CD4-positive, alpha-beta memory T cell (primary cell): ENCODE measurements at regions not wholly inside any gene's neighbourhood (a gene's known extent, or its start where the extent isn't known, plus 50 kb on each side); places are given as distances from the start of the nearest gene placed in this dataset.

Experiments
- CTCF ChIA-PET: fragments of 350-600 bp; sonication (Branson Sonifier 250); formaldehyde crosslinking; loops from one replicate; lab custom pipeline; 2021; ENCODE audit warnings: inconsistent platforms; ENCODE audit not compliant: partially characterized antibody; lab: Charles Lee
- POLR2A ChIA-PET: fragments of 350-600 bp; sonication (Branson Sonifier 250); formaldehyde crosslinking; loops from one replicate; lab custom pipeline; 2021; ENCODE audit not compliant: partially characterized antibody; lab: Charles Lee
- DNase-seq, 5 donors: peaks; one replicate each; pipeline versions ENCODE4 v3.0.0 to v3.0.0-alpha.2; 2020 to 2022; ENCODE audit warnings: mixed read lengths in 1 of 5
- H3K27ac ChIP-seq: one replicate; pipeline ENCODE4 v1.7.0; 2013; ENCODE audit warnings: low read depth, low read length
- H3K27me3 ChIP-seq: 2 replicates; pipeline ENCODE4 v1.7.0; 2013; ENCODE audit warnings: mild to moderate bottlenecking, low read length, moderate library complexity; ENCODE audit not compliant: insufficient read depth
- H3K36me3 ChIP-seq: 2 replicates; pipeline ENCODE4 v1.7.0; 2013; ENCODE audit warnings: mild to moderate bottlenecking, low read length, moderate library complexity; ENCODE audit not compliant: insufficient read depth
- H3K4me1 ChIP-seq: 2 replicates; pipeline ENCODE4 v1.7.0; 2013; ENCODE audit warnings: mild to moderate bottlenecking, low read length, moderate library complexity; ENCODE audit not compliant: insufficient read depth
- H3K4me3 ChIP-seq, 2 donors: one replicate each; pipeline ENCODE4 v1.7.0; 2013; ENCODE audit warnings: low read length in 2 of 2, mild to moderate bottlenecking in 1 of 2
- H3K9me3 ChIP-seq, 2 donors: one replicate each; pipeline ENCODE4 v1.7.0; 2013; ENCODE audit warnings: low read length in 2 of 2, control low read depth in 1 of 2; ENCODE audit not compliant: control insufficient read depth in 1 of 2
- H3K27ac Mint-ChIP-seq, 7 donors: one replicate each; pipeline ENCODE4 v1.8.0; 2020 to 2021; ENCODE audit warnings: mixed read lengths in 7 of 7, mild to moderate bottlenecking in 6 of 7, inconsistent platforms in 3 of 7, moderate library complexity in 3 of 7
- H3K27me3 Mint-ChIP-seq, 2 donors: one replicate each; pipeline ENCODE4 v1.8.0; 2020 to 2021; ENCODE audit warnings: mixed read lengths in 2 of 2
- H3K36me3 Mint-ChIP-seq, 2 donors: one replicate each; pipeline ENCODE4 v1.8.0; 2020 to 2021; ENCODE audit warnings: mixed read lengths in 2 of 2, inconsistent platforms in 1 of 2, mild to moderate bottlenecking in 1 of 2
- H3K4me1 Mint-ChIP-seq, 4 donors: one replicate each; pipeline ENCODE4 v1.8.0; 2020 to 2021; ENCODE audit warnings: mixed read lengths in 4 of 4, mild to moderate bottlenecking in 1 of 4
- H3K4me3 Mint-ChIP-seq, 8 donors: one replicate each; pipeline ENCODE4 v1.8.0; 2020 to 2021; ENCODE audit warnings: mixed read lengths in 8 of 8, mild to moderate bottlenecking in 7 of 8, moderate library complexity in 6 of 8, inconsistent platforms in 3 of 8
- H3K9me3 Mint-ChIP-seq, 8 donors: one replicate each; pipeline ENCODE4 v1.8.0; 2020 to 2021; ENCODE audit warnings: mixed read lengths in 8 of 8, mild to moderate bottlenecking in 5 of 8, inconsistent platforms in 3 of 8, moderate library complexity in 1 of 8
- intact Hi-C: fragments of 100-400 bp; cut with micrococcal nuclease; formaldehyde crosslinking; loops from one replicate; pipeline ENCODE4 v1.15.1; 2023

DNA sequence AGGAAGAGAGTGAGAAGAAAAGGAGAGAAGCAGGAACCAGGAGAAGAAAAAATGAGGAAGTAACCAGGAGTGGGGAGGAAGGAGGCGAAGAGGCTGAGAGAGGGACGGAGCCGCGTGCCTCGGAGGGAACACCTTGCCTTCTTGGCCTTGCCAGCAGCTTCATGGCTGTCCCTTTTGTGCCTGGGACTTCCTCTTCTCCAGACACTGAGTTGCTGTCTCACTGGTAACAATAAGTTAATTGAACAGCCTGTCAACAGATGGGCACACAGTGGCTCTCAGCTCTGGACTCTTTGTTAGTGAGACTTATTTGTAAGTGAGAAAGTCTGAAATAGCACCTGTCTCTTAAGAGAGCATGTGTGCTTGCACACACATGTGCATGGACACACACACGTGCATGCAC lies 83.2 kb downstream of the GATA3 start:
- no peaks in the 10 kb centered on the region for H3K9me3 ChIP-seq
- CTCF ChIA-PET: interaction anchor here (0.9 to 1.4 kb wide), 6 partner anchors 11 to 307 kb away, joined by 3 to 5 read pairs (median 3); no protein-coding TSS in a partner anchor

DNA sequence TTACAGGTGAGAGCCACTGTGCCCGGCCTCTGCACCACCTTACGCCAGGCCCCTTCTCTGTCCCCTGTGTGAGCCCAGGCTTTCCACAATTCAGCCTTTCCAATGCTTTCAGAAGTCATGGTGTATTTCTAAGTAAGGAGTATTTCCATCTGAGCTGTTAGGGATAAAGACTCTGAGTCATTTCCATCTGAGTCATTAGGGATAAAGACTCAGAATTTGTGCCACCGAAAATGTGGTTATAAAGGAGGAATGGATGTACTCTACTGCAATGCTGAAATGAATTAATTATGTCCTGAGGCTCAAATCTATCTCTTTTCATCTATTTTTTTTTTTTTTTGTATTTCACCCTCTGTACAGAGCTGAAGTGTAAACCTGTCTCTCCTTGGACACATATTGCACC lies 84.0 kb downstream of the GATA3 start:
- CTCF ChIA-PET: interaction anchor here (0.7 to 1.6 kb wide), 4 partner anchors 9 to 107 kb away, joined by 3 to 4 read pairs (median 4); no protein-coding TSS in a partner anchor
- intact Hi-C loops: loop anchor here (5.0 kb wide), 2 partner anchors 44 to 109 kb away; no protein-coding TSS in a partner anchor
- H3K4me3 Mint-ChIP-seq: peak overlapping the region in 7 of 8 donors; percentile 21 to 82 (median 64)

More for the DNA sequence above, 83.2 kb downstream of the GATA3 start:
- peak in 3 of 5 donors; percentile 32 to 49 (median 41) for DNase-seq
- Histone ChIP-seq H3K4me1 (peaks cover 35% of the 10 kb centered on the region), H3K27me3 (no peaks in the 10 kb centered on the region), H3K36me3 (no peaks in the 10 kb centered on the region), H3K27ac (peak overlapping the region; percentile 68), H3K4me3 (peak overlapping the region; percentile 6 to 53)
- H3K4me1 Mint-ChIP-seq: peaks cover 31 to 51% (median 40%) of the 10 kb centered on the region in 4 donors
- H3K36me3 Mint-ChIP-seq: no peaks in the 10 kb centered on the region
- intact Hi-C loops: loop anchor here (1.0 to 5.0 kb wide), 4 partner anchors 45 to 195 kb away; no protein-coding TSS in a partner anchor
- peak overlapping the region; percentile 91 to 98 (median 96) for H3K27ac Mint-ChIP-seq
- H3K9me3 Mint-ChIP-seq: peaks cover 0 to 2% (median 0%) of the 10 kb centered on the region in 8 donors
- POLR2A ChIA-PET: interaction anchor here (0.9 to 3.7 kb wide), 13 partner anchors 9 to 278 kb away, joined by 3 to 45 read pairs (median 5); partner anchors contain the start of gene GATA3
- H3K27me3 Mint-ChIP-seq: peaks cover 0 to 1% of the 10 kb centered on the region in 2 donors
- H3K4me3 Mint-ChIP-seq: peak overlapping the region; percentile 86 to 96 (median 92)

DNA sequence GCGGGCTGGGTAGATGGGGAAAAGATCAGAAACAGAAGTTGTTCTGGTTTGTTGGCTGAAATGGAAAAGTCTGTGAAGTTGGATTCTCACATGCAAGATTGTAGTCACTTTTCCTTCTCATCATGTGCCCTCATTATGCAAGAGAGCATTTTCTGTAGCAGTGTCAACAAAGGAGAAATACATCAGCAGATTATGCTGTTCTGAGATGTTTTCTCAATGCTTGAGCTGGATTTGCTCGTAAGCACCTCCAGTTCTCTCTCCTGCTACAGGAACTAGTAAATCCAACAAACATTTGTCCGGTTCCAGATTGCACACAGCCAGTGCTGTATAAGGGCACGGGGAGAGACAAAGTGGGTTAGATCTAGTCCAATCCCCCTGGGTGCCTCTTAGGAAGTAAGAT lies 90.0 kb downstream of the GATA3 start:
- Mint-ChIP-seq H3K9me3 (no peaks in the 10 kb centered on the region), H3K27me3 (peaks cover 0 to 2% of the 10 kb centered on the region in 2 donors), H3K36me3 (no peaks in the 10 kb centered on the region), H3K27ac (no peak overlapping the region), H3K4me3 (no peak overlapping the region), H3K4me1 (peaks cover 0 to 5% (median 1%) of the 10 kb centered on the region in 4 donors)
- no peak overlapping the region for H3K4me3 ChIP-seq
- no peaks in the 10 kb centered on the region for H3K9me3 ChIP-seq
- H3K36me3 ChIP-seq: no peaks in the 10 kb centered on the region
- H3K4me1 ChIP-seq: no peaks in the 10 kb centered on the region
- no peak for DNase-seq
- intact Hi-C loops: no loop called here
- POLR2A ChIA-PET: no interaction called here
- H3K27ac ChIP-seq: no peak overlapping the region
- CTCF ChIA-PET: no interaction called here
- H3K27me3 ChIP-seq: no peaks in the 10 kb centered on the region

More for the DNA sequence above, 84.0 kb downstream of the GATA3 start:
- Histone ChIP-seq H3K27ac (no peak overlapping the region), H3K9me3 (no peaks in the 10 kb centered on the region), H3K4me3 (no peak overlapping the region), H3K4me1 (peaks cover 28% of the 10 kb centered on the region), H3K27me3 (no peaks in the 10 kb centered on the region), H3K36me3 (no peaks in the 10 kb centered on the region)
- H3K27ac Mint-ChIP-seq: peak overlapping the region in 6 of 7 donors; percentile 65 to 98 (median 87)
- no peaks in the 10 kb centered on the region for H3K9me3 Mint-ChIP-seq
- no peaks in the 10 kb centered on the region for H3K36me3 Mint-ChIP-seq
- peaks cover 24 to 43% (median 33%) of the 10 kb centered on the region in 4 donors for H3K4me1 Mint-ChIP-seq
- DNase-seq: no peak
- POLR2A ChIA-PET: interaction anchor here (0.5 to 3.7 kb wide), 7 partner anchors 9 to 254 kb away, joined by 3 to 45 read pairs (median 6); no protein-coding TSS in a partner anchor
- no peaks in the 10 kb centered on the region for H3K27me3 Mint-ChIP-seq

DNA sequence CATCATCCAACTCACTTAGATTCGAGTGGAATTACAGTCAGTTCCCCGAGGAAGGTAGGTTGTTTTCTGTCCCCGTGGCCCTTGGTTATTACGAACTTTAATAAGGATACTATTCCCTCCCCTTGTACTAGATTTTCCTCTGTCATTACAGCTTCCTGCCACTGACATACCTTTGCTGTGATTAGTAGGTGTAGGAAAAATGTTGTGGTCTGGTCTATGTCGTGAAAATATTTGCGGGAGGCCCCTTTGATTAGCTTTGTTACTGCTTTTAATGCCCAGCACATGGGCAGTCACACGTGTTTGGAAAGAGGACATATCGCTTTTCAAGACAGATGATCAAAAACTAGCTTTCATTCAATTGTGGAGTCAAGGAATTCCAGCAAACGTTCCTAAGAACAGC lies 92.2 kb downstream of the GATA3 start:
- H3K4me3 ChIP-seq: no peak overlapping the region
- Mint-ChIP-seq H3K27ac (peak overlapping the region in 1 of 7 donors; percentile 4), H3K4me1 (peaks cover 0 to 5% (median 0%) of the 10 kb centered on the region in 4 donors), H3K36me3 (no peaks in the 10 kb centered on the region), H3K27me3 (peaks cover 0 to 2% of the 10 kb centered on the region in 2 donors), H3K4me3 (no peak overlapping the region), H3K9me3 (no peaks in the 10 kb centered on the region)
- H3K9me3 ChIP-seq: no peaks in the 10 kb centered on the region
- no peak overlapping the region for H3K27ac ChIP-seq
- DNase-seq: no peak
- no peaks in the 10 kb centered on the region for H3K4me1 ChIP-seq
- no peaks in the 10 kb centered on the region for H3K36me3 ChIP-seq
- no peaks in the 10 kb centered on the region for H3K27me3 ChIP-seq
- ChIA-PET CTCF (no interaction called here), POLR2A (no interaction called here)
- intact Hi-C loops: no loop called here

- H3K27me3 ChIP-seq: no peaks in the 10 kb centered on the region
- Mint-ChIP-seq H3K4me3 (no peak overlapping the region), H3K4me1 (peaks cover 0 to 5% (median 4%) of the 10 kb centered on the region in 4 donors), H3K9me3 (no peaks in the 10 kb centered on the region), H3K27ac (no peak overlapping the region), H3K36me3 (no peaks in the 10 kb centered on the region), H3K27me3 (peaks cover 0 to 2% of the 10 kb centered on the region in 2 donors)
- H3K36me3 ChIP-seq: no peaks in the 10 kb centered on the region
- H3K9me3 ChIP-seq: no peaks in the 10 kb centered on the region
- H3K4me3 ChIP-seq: no peak overlapping the region
- intact Hi-C loops: no loop called here
- DNase-seq: no peak
- H3K27ac ChIP-seq: no peak overlapping the region
- H3K4me1 ChIP-seq: no peaks in the 10 kb centered on the region
- ChIA-PET CTCF (interaction anchor here (0.6 kb wide), 1 partner anchor 365 kb away, joined by 3 read pairs; no protein-coding TSS in a partner anchor), POLR2A (no interaction called here)
Observed at GRCh38 chr10:8149991-8150390, 95.5 kb downstream of the GATA3 start.

- ChIA-PET CTCF (interaction anchor here (0.6 kb wide), 1 partner anchor 365 kb away, joined by 3 read pairs; no protein-coding TSS in a partner anchor), POLR2A (no interaction called here)
- Mint-ChIP-seq H3K4me3 (no peak overlapping the region), H3K27me3 (peaks cover 0 to 2% of the 10 kb centered on the region in 2 donors), H3K27ac (no peak overlapping the region), H3K9me3 (no peaks in the 10 kb centered on the region), H3K4me1 (peaks cover 0 to 5% (median 4%) of the 10 kb centered on the region in 4 donors), H3K36me3 (no peaks in the 10 kb centered on the region)
- intact Hi-C loops: no loop called here
- Histone ChIP-seq H3K36me3 (no peaks in the 10 kb centered on the region), H3K27ac (no peak overlapping the region), H3K27me3 (no peaks in the 10 kb centered on the region), H3K4me3 (no peak overlapping the region), H3K4me1 (no peaks in the 10 kb centered on the region), H3K9me3 (no peaks in the 10 kb centered on the region)
- DNase-seq: no peak
Observed at GRCh38 chr10:8150401-8150905, 96.0 kb downstream of the GATA3 start.

DNA sequence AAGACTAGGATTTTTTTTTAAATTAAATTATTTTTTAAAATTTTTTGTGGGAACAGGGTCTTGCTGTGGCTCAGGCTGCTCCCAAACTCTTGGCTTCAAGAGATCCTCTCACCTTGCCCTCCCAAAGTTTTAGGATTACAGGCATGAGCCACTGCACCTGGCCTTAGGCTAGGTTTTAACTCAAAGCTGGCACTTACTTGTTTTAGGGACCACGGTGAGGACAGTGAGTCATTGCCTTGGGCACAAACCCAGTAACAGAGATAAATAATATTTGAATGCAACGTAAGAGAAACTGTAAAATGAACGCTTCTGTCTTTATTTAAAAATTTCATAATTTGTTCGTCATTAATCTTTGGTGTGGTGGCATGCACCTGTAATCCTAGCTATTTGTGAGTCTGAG lies 96.6 kb downstream of the GATA3 start:
- Mint-ChIP-seq H3K27ac (no peak overlapping the region), H3K36me3 (no peaks in the 10 kb centered on the region), H3K4me3 (no peak overlapping the region), H3K9me3 (no peaks in the 10 kb centered on the region), H3K27me3 (peaks cover 0 to 2% of the 10 kb centered on the region in 2 donors), H3K4me1 (peaks cover 0 to 5% (median 4%) of the 10 kb centered on the region in 4 donors)
- H3K27me3 ChIP-seq: no peaks in the 10 kb centered on the region
- H3K27ac ChIP-seq: no peak overlapping the region
- no peaks in the 10 kb centered on the region for H3K4me1 ChIP-seq
- no peak overlapping the region for H3K4me3 ChIP-seq
- H3K9me3 ChIP-seq: no peaks in the 10 kb centered on the region
- intact Hi-C loops: no loop called here
- ChIA-PET CTCF (no interaction called here), POLR2A (no interaction called here)
- H3K36me3 ChIP-seq: no peaks in the 10 kb centered on the region
- no peak for DNase-seq
